HCT116 (cell line): ENCODE measurements at regions not wholly inside any gene's neighbourhood (a gene's known extent, or its start where the extent isn't known, plus 50 kb on each side); places are given as distances from the start of the nearest gene placed in this dataset.

Experiments
- ATAC-seq: fragments of 200-7000 bp; cut with Tn5 transposase; 2 replicates; pipeline ENCODE4 v1.9.1; 2020; ENCODE audit warnings: mild to moderate bottlenecking, moderate library complexity
- BruUV-seq: library from RNA; stranded (reverse); fragments of 400-500 nt; replicated peaks from 2 replicates; lab custom pipeline; 2021; lab: Mats Ljungman, UMichigan
- CTCF ChIA-PET: fragments of 300-600 bp; sonication (Branson Sonifier 250); formaldehyde crosslinking; loops from one replicate; lab custom pipeline; 2021; ENCODE audit warnings: antibody characterized with exemption; lab: Charles Lee
- POLR2A ChIA-PET: fragments of 300-600, 350-600 bp; sonication (Branson Sonifier 250); formaldehyde crosslinking; loops from one replicate; lab custom pipeline; 2021; ENCODE audit warnings: antibody characterized with exemption; lab: Charles Lee
- RAD21 ChIA-PET, 2 experiments: fragments of 300-600 bp; sonication (Branson Sonifier 250); formaldehyde crosslinking; loops; one replicate each; lab custom pipeline; 2023; ENCODE audit warnings: low total read pairs in 2 of 2; ENCODE audit not compliant: uncharacterized antibody in 2 of 2, unreplicated experiment in 2 of 2, low non-redundant PET in 1 of 2; lab: Charles Lee
- DNase-seq: peaks from one replicate; pipeline ENCODE4 v3.0.0-alpha.2; 2010; ENCODE audit warnings: low read depth, low spot score
- H2AFZ ChIP-seq: fragments of 200-600 bp; shearing (Covaris generic), sonication (generic); 2 replicates; pipeline ENCODE4 v1.6.1; 2017; ENCODE audit warnings: low read depth, mixed run types, mixed read lengths, antibody characterized with exemption, low read length; ENCODE audit not compliant: poor library complexity, severe bottlenecking
- H3K27ac ChIP-seq: 2 replicates; pipeline ENCODE4 v1.5.1; 2012; ENCODE audit warnings: low read depth, low read length
- H3K27me3 ChIP-seq: fragments of 200-600 bp; sonication (generic); 2 replicates; pipeline ENCODE4 v1.6.1; 2016; ENCODE audit warnings: mixed run types, low read length, mixed read lengths; ENCODE audit not compliant: insufficient read depth
- H3K36me3 ChIP-seq, 2 experiments: fragments of 200-500 bp in 1 of 2; fragments of 200-600 bp in 1 of 2; sonication (Bioruptor generic) in 1 of 2; sonication (generic) in 1 of 2; 2 replicates each; pipeline versions ENCODE4 v1.5.1 to v1.6.1; 2014 to 2016; ENCODE audit warnings: low read length in 2 of 2, inconsistent platforms in 1 of 2, mixed read lengths in 1 of 2, mixed run types in 1 of 2; ENCODE audit not compliant: insufficient read depth in 2 of 2, control insufficient read depth in 1 of 2
- H3K4me1 ChIP-seq, 2 experiments: fragments of 200-600 bp in 1 of 2; sonication (generic) in 1 of 2; 2 replicates each; pipeline versions ENCODE4 v1.5.1 to v1.6.1; 2012 to 2017; ENCODE audit warnings: low read length in 2 of 2, inconsistent platforms in 1 of 2, mild to moderate bottlenecking in 1 of 2, mixed read lengths in 1 of 2, mixed run types in 1 of 2, moderate library complexity in 1 of 2; ENCODE audit not compliant: insufficient read depth in 2 of 2, control insufficient read depth in 1 of 2
- H3K4me2 ChIP-seq: fragments of 200-600 bp; sonication (generic); 2 replicates; pipeline ENCODE4 v1.6.1; 2017; ENCODE audit warnings: mixed run types, low read length, mixed read lengths
- H3K4me3 ChIP-seq, 2 experiments: fragments of 200-600 bp in 1 of 2; sonication (generic) in 1 of 2; replicated peaks in 1 of 2; 2 replicates each; pipeline ENCODE4 v1.5.1; 2011 to 2016; ENCODE audit warnings: low read length in 2 of 2, control low read depth in 1 of 2, low read depth in 1 of 2, mild to moderate bottlenecking in 1 of 2, mixed read lengths in 1 of 2, mixed run types in 1 of 2
- H3K79me2 ChIP-seq: fragments of 200-600 bp; sonication (generic); 2 replicates; pipeline ENCODE4 v1.6.1; 2017; ENCODE audit warnings: mild to moderate bottlenecking, mixed run types, low read length, moderate library complexity, mixed read lengths; ENCODE audit not compliant: insufficient read depth
- H3K9ac ChIP-seq: fragments of 200-600 bp; sonication (generic); 2 replicates; pipeline ENCODE4 v1.6.1; 2016; ENCODE audit warnings: low read length, mixed read lengths
- H3K9me2 ChIP-seq: fragments of 200-600 bp; sonication (generic), shearing (Covaris generic); 2 replicates; pipeline ENCODE4 v1.6.1; 2017; ENCODE audit warnings: mixed run types, mild to moderate bottlenecking, moderate library complexity; ENCODE audit not compliant: insufficient read depth
- H3K9me3 ChIP-seq, 2 experiments: fragments of 200-500 bp in 1 of 2; fragments of 200-600 bp in 1 of 2; sonication (Bioruptor generic) in 1 of 2; sonication (generic) in 1 of 2; 2 replicates each; pipeline ENCODE4 v1.6.1; 2014 to 2017; ENCODE audit warnings: low read length in 2 of 2, mixed read lengths in 2 of 2, inconsistent platforms in 1 of 2, low read depth in 1 of 2, mild to moderate bottlenecking in 1 of 2, mixed run types in 1 of 2, moderate library complexity in 1 of 2; ENCODE audit not compliant: control insufficient read depth in 1 of 2, insufficient read depth in 1 of 2
- H4K20me1 ChIP-seq: fragments of 200-600 bp; sonication (generic), shearing (Covaris generic); 2 replicates; pipeline ENCODE4 v1.6.1; 2017; ENCODE audit warnings: mixed run types, mild to moderate bottlenecking, moderate library complexity; ENCODE audit not compliant: insufficient read depth
- EGR1 ChIP-seq: IDR thresholded peaks from 2 replicates; pipeline ENCODE4 v1.6.1; 2012; ENCODE audit warnings: low read depth
- ELF1 ChIP-seq: IDR thresholded peaks from 2 replicates; pipeline ENCODE4 v1.6.1; 2012; ENCODE audit warnings: low read depth, borderline replicate concordance
- EZH2 ChIP-seq: fragments of 200-600 bp; sonication (generic); IDR thresholded peaks from 2 replicates; pipeline ENCODE4 v1.6.1; 2017; ENCODE audit warnings: antibody characterized with exemption, mixed run types
- EZH2phosphoT487 ChIP-seq: fragments of 200-600 bp; IDR thresholded peaks from 2 replicates; pipeline ENCODE4 v1.6.1; 2018; ENCODE audit warnings: antibody characterized with exemption, borderline replicate concordance
- FOSL1 ChIP-seq: IDR thresholded peaks from 2 replicates; pipeline ENCODE4 v1.6.1; 2012; ENCODE audit warnings: low read depth
- JUND ChIP-seq: IDR thresholded peaks from 2 replicates; pipeline ENCODE4 v1.6.1; 2012
- POLR2A ChIP-seq: IDR thresholded peaks from 2 replicates; pipeline ENCODE4 v1.7.0; 2011; ENCODE audit warnings: borderline replicate concordance; ENCODE audit not compliant: insufficient read depth, insufficient read length; ENCODE audit errors: extremely low read depth
- POLR2AphosphoS5 ChIP-seq: IDR thresholded peaks from 2 replicates; pipeline ENCODE4 v1.6.1; 2011; ENCODE audit warnings: mild to moderate bottlenecking, low read depth, low read length, moderate library complexity
- SIN3A ChIP-seq: IDR thresholded peaks from 2 replicates; pipeline ENCODE4 v1.6.1; 2012; ENCODE audit warnings: low read depth
- SP1 ChIP-seq: IDR thresholded peaks from 2 replicates; pipeline ENCODE4 v1.6.1; 2012; ENCODE audit warnings: low read depth
- SRF ChIP-seq: IDR thresholded peaks from 2 replicates; pipeline ENCODE4 v1.6.1; 2012; ENCODE audit warnings: low read depth
- YY1 ChIP-seq: IDR thresholded peaks from 2 replicates; pipeline ENCODE4 v1.6.1; 2011; ENCODE audit warnings: low read length, low read depth, moderate library complexity, mild to moderate bottlenecking; ENCODE audit not compliant: insufficient replicate concordance; ENCODE audit errors: extremely low read depth
- ZFX ChIP-seq: fragments of 450-650 bp; IDR thresholded peaks from 2 replicates; pipeline ENCODE4 v1.6.1; 2017
- intact Hi-C: fragments of 100-400 bp; cut with micrococcal nuclease; formaldehyde crosslinking; loops from 2 replicates; pipeline ENCODE4 v1.10.0; 2022
- TF ChIP-seq, protein P1 (sequence below): IDR thresholded peaks from 2 replicates; pipeline ENCODE4 v1.6.1; 2011; ENCODE audit warnings: mild to moderate bottlenecking, low read length, moderate library complexity; ENCODE audit not compliant: insufficient replicate concordance; ENCODE audit errors: extremely low read depth
- TF ChIP-seq, protein P2 (sequence below): IDR thresholded peaks from 2 replicates; pipeline ENCODE4 v1.6.1; 2012; ENCODE audit warnings: low read depth
- TF ChIP-seq, protein P3 (sequence below): IDR thresholded peaks from 2 replicates; pipeline ENCODE4 v1.6.1; 2012
- TF ChIP-seq, protein P4 (sequence below): IDR thresholded peaks from 2 replicates; pipeline ENCODE4 v1.6.1; 2012

DNA sequence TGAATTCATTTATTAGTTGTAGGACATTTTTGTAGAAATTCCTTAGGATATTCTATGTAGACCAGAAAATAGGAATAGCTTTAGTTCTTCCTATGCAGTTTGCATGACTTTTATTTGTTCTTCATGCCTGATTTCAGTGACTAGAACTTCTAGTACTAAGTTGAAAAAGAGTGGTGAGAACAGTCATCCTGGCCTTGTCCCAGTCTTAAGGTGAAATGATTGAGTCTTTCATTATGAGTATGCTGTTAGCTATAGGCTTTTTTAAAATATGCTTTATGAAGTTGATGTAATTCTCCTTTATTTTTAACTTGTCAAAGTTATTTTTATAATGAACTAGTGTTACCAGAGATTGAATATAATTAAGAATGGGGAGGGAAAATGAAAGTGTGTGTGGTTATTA lies 690.1 kb upstream of the KLHL1 start:
- intact Hi-C loops, result no loop called here
- H2AFZ ChIP-seq, result no peak overlapping the region

More for the DNA sequence above, 690.1 kb upstream of the KLHL1 start:
- H3K9me3 ChIP-seq, result no peaks in the 10 kb centered on the region
- ChIA-PET RAD21 (no interaction called here), POLR2A (no interaction called here), CTCF (no interaction called here)
- no peaks in the 10 kb centered on the region for H3K4me1 ChIP-seq
- H4K20me1 ChIP-seq, result no peaks in the 10 kb centered on the region; the same call in 1 of the 2 replicates
- H3K4me2 ChIP-seq, result no peak overlapping the region
- TF ChIP-seq SIN3A, result no peak
- TF ChIP-seq FOSL1, result no peak
- TF ChIP-seq JUND, result no peak
- TF ChIP-seq, protein P1, sequence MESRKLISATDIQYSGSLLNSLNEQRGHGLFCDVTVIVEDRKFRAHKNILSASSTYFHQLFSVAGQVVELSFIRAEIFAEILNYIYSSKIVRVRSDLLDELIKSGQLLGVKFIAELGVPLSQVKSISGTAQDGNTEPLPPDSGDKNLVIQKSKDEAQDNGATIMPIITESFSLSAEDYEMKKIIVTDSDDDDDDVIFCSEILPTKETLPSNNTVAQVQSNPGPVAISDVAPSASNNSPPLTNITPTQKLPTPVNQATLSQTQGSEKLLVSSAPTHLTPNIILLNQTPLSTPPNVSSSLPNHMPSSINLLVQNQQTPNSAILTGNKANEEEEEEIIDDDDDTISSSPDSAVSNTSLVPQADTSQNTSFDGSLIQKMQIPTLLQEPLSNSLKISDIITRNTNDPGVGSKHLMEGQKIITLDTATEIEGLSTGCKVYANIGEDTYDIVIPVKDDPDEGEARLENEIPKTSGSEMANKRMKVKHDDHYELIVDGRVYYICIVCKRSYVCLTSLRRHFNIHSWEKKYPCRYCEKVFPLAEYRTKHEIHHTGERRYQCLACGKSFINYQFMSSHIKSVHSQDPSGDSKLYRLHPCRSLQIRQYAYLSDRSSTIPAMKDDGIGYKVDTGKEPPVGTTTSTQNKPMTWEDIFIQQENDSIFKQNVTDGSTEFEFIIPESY, result no peak
- TF ChIP-seq YY1, result no peak
- no peak for TF ChIP-seq EZH2phosphoT487
- no peak for TF ChIP-seq POLR2AphosphoS5
- TF ChIP-seq EGR1, result no peak
- TF ChIP-seq, protein P2, sequence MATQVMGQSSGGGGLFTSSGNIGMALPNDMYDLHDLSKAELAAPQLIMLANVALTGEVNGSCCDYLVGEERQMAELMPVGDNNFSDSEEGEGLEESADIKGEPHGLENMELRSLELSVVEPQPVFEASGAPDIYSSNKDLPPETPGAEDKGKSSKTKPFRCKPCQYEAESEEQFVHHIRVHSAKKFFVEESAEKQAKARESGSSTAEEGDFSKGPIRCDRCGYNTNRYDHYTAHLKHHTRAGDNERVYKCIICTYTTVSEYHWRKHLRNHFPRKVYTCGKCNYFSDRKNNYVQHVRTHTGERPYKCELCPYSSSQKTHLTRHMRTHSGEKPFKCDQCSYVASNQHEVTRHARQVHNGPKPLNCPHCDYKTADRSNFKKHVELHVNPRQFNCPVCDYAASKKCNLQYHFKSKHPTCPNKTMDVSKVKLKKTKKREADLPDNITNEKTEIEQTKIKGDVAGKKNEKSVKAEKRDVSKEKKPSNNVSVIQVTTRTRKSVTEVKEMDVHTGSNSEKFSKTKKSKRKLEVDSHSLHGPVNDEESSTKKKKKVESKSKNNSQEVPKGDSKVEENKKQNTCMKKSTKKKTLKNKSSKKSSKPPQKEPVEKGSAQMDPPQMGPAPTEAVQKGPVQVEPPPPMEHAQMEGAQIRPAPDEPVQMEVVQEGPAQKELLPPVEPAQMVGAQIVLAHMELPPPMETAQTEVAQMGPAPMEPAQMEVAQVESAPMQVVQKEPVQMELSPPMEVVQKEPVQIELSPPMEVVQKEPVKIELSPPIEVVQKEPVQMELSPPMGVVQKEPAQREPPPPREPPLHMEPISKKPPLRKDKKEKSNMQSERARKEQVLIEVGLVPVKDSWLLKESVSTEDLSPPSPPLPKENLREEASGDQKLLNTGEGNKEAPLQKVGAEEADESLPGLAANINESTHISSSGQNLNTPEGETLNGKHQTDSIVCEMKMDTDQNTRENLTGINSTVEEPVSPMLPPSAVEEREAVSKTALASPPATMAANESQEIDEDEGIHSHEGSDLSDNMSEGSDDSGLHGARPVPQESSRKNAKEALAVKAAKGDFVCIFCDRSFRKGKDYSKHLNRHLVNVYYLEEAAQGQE, result no peak
- TF ChIP-seq, protein P3, sequence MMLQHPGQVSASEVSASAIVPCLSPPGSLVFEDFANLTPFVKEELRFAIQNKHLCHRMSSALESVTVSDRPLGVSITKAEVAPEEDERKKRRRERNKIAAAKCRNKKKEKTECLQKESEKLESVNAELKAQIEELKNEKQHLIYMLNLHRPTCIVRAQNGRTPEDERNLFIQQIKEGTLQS, result no peak
- TF ChIP-seq EZH2, result no peak
- TF ChIP-seq SRF, result no peak
- no peak for TF ChIP-seq ELF1
- TF ChIP-seq SP1, result no peak
- no peak for TF ChIP-seq POLR2A
- TF ChIP-seq, protein P4, sequence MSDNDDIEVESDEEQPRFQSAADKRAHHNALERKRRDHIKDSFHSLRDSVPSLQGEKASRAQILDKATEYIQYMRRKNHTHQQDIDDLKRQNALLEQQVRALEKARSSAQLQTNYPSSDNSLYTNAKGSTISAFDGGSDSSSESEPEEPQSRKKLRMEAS, result no peak
- no peak for TF ChIP-seq ZFX
- no peaks in the 10 kb centered on the region for H3K9me2 ChIP-seq
- DNase-seq (no peak), ATAC-seq (no peak)
- no peaks in the 10 kb centered on the region for H3K36me3 ChIP-seq
- no TSS peak for BruUV-seq
- H3K27ac ChIP-seq, result no peak overlapping the region
- no peak overlapping the region for H3K9ac ChIP-seq
- H3K27me3 ChIP-seq, result no peaks in the 10 kb centered on the region
- H3K79me2 ChIP-seq, result no peaks in the 10 kb centered on the region
- H3K4me3 ChIP-seq, result no peak overlapping the region
